ENCODE measurements at regions not wholly inside any gene's neighbourhood (a gene's known extent, or its start where the extent isn't known, plus 50 kb on each side); places are given as distances from the start of the nearest gene placed in this dataset.

- intact Hi-C loops (cut with micrococcal nuclease), result no loop called here
- Histone ChIP-seq H3K4me1 (peaks cover 47% of the 10 kb centered on the region), H3K27ac (replicated peaks) (peak overlapping the region; percentile 64), H3K27me3 (ENCODE audit: low read depth) (no peaks in the 10 kb centered on the region), H3K9me3 (replicated peaks) (no peaks in the 10 kb centered on the region), H3K4me3 (no peak overlapping the region), H3K36me3 (peaks cover 24% of the 10 kb centered on the region)
- peak; percentile 50 for DNase-seq
- TF ChIP-seq, protein P1, sequence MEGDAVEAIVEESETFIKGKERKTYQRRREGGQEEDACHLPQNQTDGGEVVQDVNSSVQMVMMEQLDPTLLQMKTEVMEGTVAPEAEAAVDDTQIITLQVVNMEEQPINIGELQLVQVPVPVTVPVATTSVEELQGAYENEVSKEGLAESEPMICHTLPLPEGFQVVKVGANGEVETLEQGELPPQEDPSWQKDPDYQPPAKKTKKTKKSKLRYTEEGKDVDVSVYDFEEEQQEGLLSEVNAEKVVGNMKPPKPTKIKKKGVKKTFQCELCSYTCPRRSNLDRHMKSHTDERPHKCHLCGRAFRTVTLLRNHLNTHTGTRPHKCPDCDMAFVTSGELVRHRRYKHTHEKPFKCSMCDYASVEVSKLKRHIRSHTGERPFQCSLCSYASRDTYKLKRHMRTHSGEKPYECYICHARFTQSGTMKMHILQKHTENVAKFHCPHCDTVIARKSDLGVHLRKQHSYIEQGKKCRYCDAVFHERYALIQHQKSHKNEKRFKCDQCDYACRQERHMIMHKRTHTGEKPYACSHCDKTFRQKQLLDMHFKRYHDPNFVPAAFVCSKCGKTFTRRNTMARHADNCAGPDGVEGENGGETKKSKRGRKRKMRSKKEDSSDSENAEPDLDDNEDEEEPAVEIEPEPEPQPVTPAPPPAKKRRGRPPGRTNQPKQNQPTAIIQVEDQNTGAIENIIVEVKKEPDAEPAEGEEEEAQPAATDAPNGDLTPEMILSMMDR (IDR thresholded peaks at IDR 0.05; ENCODE audit: borderline replicate concordance), result no peak
Observed at GRCh38 chr15:62779036-62779770, 263.3 kb upstream of the TPM1 start.

DNA sequence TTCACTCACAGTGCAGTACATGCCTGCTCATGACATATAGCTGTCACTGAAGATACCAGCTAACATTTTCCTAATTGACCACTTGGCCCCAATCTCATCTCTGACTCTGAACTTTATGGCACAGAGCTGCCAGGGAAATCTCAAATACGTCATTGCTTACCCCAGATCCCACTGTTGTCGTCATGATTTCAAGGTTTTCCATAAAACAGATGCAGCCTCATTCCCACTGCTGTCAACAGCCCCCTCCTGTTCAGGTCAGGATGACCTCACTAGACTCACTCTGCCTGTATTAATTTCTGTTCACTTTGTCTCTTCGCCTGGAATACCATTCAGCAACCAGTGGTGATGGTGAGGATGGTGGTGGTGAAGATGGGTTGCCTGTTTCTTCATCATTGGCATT is 262.6 kb upstream of the TPM1 start:
- Histone ChIP-seq H3K27ac (replicated peaks) (peak overlapping the region; percentile 64), H3K4me3 (no peak overlapping the region)

DNA sequence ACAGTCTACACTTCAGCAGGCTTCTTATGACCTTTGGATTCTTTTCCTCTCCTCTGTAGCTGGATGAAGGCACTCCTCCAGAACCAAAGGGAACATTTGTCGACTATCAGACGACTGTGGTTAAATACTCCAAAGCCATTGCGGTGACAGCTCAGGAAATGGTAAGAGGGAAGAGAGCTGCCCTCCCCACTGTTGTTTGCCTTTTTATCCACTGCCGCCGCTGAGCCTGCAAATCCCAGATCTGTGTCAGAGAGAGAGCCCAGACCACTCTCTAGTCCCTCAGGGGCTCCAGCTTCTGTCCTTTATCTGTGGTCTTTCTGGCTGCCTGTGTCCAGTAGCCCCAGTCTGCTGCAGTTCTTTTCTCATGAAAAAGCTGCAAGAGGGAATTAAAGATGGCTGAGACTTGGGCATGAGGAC is 261.5 kb upstream of the TPM1 start:
- TF ChIP-seq, protein P1 (IDR thresholded peaks at IDR 0.05; ENCODE audit: borderline replicate concordance), result no peak
- H3K36me3 ChIP-seq, result peaks cover 16% of the 10 kb centered on the region
- no peak overlapping the region for H3K4me3 ChIP-seq
- DNase-seq, result no peak
- H3K4me1 ChIP-seq, result peaks cover 47% of the 10 kb centered on the region
- H3K9me3 ChIP-seq (replicated peaks), result no peaks in the 10 kb centered on the region
- intact Hi-C loops (cut with micrococcal nuclease), result loop anchor here (5.0 kb wide), 1 partner anchor 311 kb away; no protein-coding TSS in a partner anchor
- H3K27ac ChIP-seq (replicated peaks), result peak overlapping the region; percentile 87
- H3K27me3 ChIP-seq (ENCODE audit: low read depth), result no peaks in the 10 kb centered on the region

More for the DNA sequence above, 262.6 kb upstream of the TPM1 start:
- H3K4me1 ChIP-seq, result peaks cover 47% of the 10 kb centered on the region
- TF ChIP-seq, protein P1 (IDR thresholded peaks at IDR 0.05; ENCODE audit: borderline replicate concordance), result no peak
- no peaks in the 10 kb centered on the region for H3K9me3 ChIP-seq (replicated peaks)
- DNase-seq, result no peak
- peaks cover 21% of the 10 kb centered on the region for H3K36me3 ChIP-seq
- intact Hi-C loops (cut with micrococcal nuclease), result loop anchor here (5.0 kb wide), 1 partner anchor 312 kb away; no protein-coding TSS in a partner anchor
- no peaks in the 10 kb centered on the region for H3K27me3 ChIP-seq (ENCODE audit: low read depth)

- peak overlapping the region; percentile 87 for H3K27ac ChIP-seq (replicated peaks)
- peak; percentile 72 for DNase-seq
- intact Hi-C loops (cut with micrococcal nuclease), result loop anchor here (5.0 kb wide), 1 partner anchor 310 kb away; no protein-coding TSS in a partner anchor
Observed at GRCh38 chr15:62782071-62782841, 260.3 kb upstream of the TPM1 start.

GRCh38 chr15:62782896-62783295 is 259.7 kb upstream of the TPM1 start:
- H3K27me3 ChIP-seq (ENCODE audit: low read depth), result no peaks in the 10 kb centered on the region
- H3K4me1 ChIP-seq, result peaks cover 47% of the 10 kb centered on the region
- H3K36me3 ChIP-seq, result peaks cover 8% of the 10 kb centered on the region
- no peaks in the 10 kb centered on the region for H3K9me3 ChIP-seq (replicated peaks)
- no peak overlapping the region for H3K4me3 ChIP-seq
- DNase-seq, result no peak
- TF ChIP-seq, protein P1 (IDR thresholded peaks at IDR 0.05; ENCODE audit: borderline replicate concordance), result no peak
- H3K27ac ChIP-seq (replicated peaks), result peak overlapping the region; percentile 87
- intact Hi-C loops (cut with micrococcal nuclease), result loop anchor here (5.0 kb wide), 1 partner anchor 309 kb away; no protein-coding TSS in a partner anchor

More at GRCh38 chr15:62782071-62782841, 260.3 kb upstream of the TPM1 start:
- Histone ChIP-seq H3K9me3 (replicated peaks) (no peaks in the 10 kb centered on the region), H3K4me3 (no peak overlapping the region), H3K36me3 (peaks cover 8% of the 10 kb centered on the region), H3K27me3 (ENCODE audit: low read depth) (no peaks in the 10 kb centered on the region), H3K4me1 (peaks cover 47% of the 10 kb centered on the region)
- TF ChIP-seq, protein P1 (IDR thresholded peaks at IDR 0.05; ENCODE audit: borderline replicate concordance), result peak; percentile 77
